ENCODE measurements at regions not wholly inside any gene's neighbourhood (a gene's known extent, or its start where the extent isn't known, plus 50 kb on each side); places are given as distances from the start of the nearest gene placed in this dataset.

GRCh38 chr2:16129716-16130540 lies 189.6 kb downstream of the MYCN start:
- TF ChIP-seq CTCF (conservative IDR thresholded peaks at IDR 0.05; ENCODE audit: low read depth, low read length) (no peak), POLR2A (IDR thresholded peaks at IDR 0.05; ENCODE audit: low read depth, low read length) (no peak), FOS (IDR thresholded peaks at IDR 0.05; ENCODE audit: low read depth, low read length) (no peak), RFX5 (IDR thresholded peaks at IDR 0.05; ENCODE audit: low read depth, low read length) (no peak), USF2 (IDR thresholded peaks at IDR 0.05; ENCODE audit: low read depth, low read length) (no peak), RAD21 (IDR thresholded peaks at IDR 0.05; ENCODE audit: low read length) (no peak), RCOR1 (IDR thresholded peaks at IDR 0.05; ENCODE audit: insufficient replicate concordance, low read length) (no peak)

Measured in IMR-90 (cell line).